ENCODE measurements at regions not wholly inside any gene's neighbourhood (a gene's known extent, or its start where the extent isn't known, plus 50 kb on each side); places are given as distances from the start of the nearest gene placed in this dataset.
"Not testable (repeated sequence)": the region's sequence is repeated elsewhere in the genome, so short reads cannot be mapped to it uniquely, and the experiment has no call there.

GRCh38 chr1:163589735-163590134, 268.0 kb downstream of the NUF2 start:
- Histone ChIP-seq H3K9me3 (no peaks in the 10 kb centered on the region), H3K4me3 (no peak overlapping the region), H3K36me3 (no peaks in the 10 kb centered on the region), H3K27ac (no peak overlapping the region), H3K4me1 (no peaks in the 10 kb centered on the region), H3K27me3 (no peaks in the 10 kb centered on the region)
- DNase-seq: no peak
- TF ChIP-seq CTCF (IDR thresholded peaks at IDR 0.05) (no peak), POLR2A (IDR thresholded peaks at IDR 0.05) (no peak)

- H3K27me3 ChIP-seq, H3K9me3 ChIP-seq, H3K27ac ChIP-seq, DNase-seq, H3K36me3 ChIP-seq, H3K4me3 ChIP-seq, H3K4me1 ChIP-seq: not testable (repeated sequence)
Measured at GRCh38 chr1:163591131-163591530, 269.4 kb downstream of the NUF2 start.

DNA sequence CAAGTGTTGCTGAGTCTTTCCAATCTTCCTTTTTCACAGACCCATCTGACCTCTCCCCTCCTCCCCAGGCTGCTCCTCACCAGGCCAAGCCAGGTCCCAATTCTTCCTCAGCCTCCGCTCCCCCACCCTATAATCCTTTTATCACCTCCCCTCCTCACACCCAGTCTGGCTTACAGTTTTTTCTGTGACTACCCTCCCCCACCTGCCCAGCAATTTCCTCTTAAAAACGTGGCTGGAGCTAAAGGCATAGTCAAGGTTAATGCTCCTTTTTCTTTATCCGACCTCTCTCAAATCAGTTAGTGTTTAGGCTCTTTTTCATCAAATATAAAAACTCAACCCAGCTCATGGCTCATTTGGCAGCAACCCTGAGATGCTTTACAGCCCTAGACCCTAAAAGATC, 270.9 kb downstream of the NUF2 start:
- not testable (repeated sequence) for H3K27ac ChIP-seq, DNase-seq, H3K36me3 ChIP-seq

DNA sequence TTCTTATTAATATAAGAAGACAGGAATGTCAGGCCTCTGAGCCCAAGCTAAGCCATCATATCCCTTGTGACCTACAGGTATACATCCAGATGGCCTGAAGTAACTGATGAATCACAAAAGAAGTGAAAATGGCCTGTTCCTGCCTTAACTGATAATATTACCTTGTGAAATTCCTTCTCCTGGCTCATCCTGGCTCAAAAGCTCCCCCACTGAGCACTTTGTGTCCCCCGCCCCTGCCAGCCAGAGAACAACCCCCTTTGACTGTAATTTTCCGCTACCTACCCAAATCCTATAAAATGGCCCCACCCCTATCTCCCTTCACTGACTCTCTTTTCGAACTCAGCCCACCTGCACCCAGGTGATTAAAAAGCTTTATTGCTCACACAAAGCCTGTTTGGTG, 274.4 kb downstream of the NUF2 start:
- H3K36me3 ChIP-seq, DNase-seq, H3K9me3 ChIP-seq, H3K4me3 ChIP-seq, H3K27me3 ChIP-seq, H3K4me1 ChIP-seq, H3K27ac ChIP-seq: not testable (repeated sequence)

More for the DNA sequence above, 270.9 kb downstream of the NUF2 start:
- not testable (repeated sequence) for H3K27me3 ChIP-seq, H3K4me3 ChIP-seq, H3K4me1 ChIP-seq, H3K9me3 ChIP-seq

GRCh38 chr1:163596541-163597258, 274.9 kb downstream of the NUF2 start:
- Histone ChIP-seq H3K4me1 (no peaks in the 10 kb centered on the region), H3K27ac (no peak overlapping the region), H3K9me3 (no peaks in the 10 kb centered on the region), H3K36me3 (no peaks in the 10 kb centered on the region), H3K27me3 (no peaks in the 10 kb centered on the region), H3K4me3 (no peak overlapping the region)
- no peak for DNase-seq
- TF ChIP-seq CTCF (IDR thresholded peaks at IDR 0.05): no peak
- TF ChIP-seq POLR2A (IDR thresholded peaks at IDR 0.05): no peak

GRCh38 chr1:163604321-163604720, 282.6 kb downstream of the NUF2 start:
- H3K4me3 ChIP-seq: no peak overlapping the region
- no peaks in the 10 kb centered on the region for H3K4me1 ChIP-seq
- H3K9me3 ChIP-seq: no peaks in the 10 kb centered on the region
- H3K27me3 ChIP-seq: no peaks in the 10 kb centered on the region
- TF ChIP-seq CTCF (IDR thresholded peaks at IDR 0.05) (no peak), POLR2A (IDR thresholded peaks at IDR 0.05) (no peak)
- H3K27ac ChIP-seq: no peak overlapping the region
- DNase-seq: no peak
- H3K36me3 ChIP-seq: no peaks in the 10 kb centered on the region

GRCh38 chr1:163604896-163605295, 283.1 kb downstream of the NUF2 start:
- no peak for DNase-seq
- Histone ChIP-seq H3K27me3 (no peaks in the 10 kb centered on the region), H3K4me3 (no peak overlapping the region), H3K36me3 (no peaks in the 10 kb centered on the region), H3K4me1 (no peaks in the 10 kb centered on the region), H3K9me3 (no peaks in the 10 kb centered on the region), H3K27ac (no peak overlapping the region)
- no peak for TF ChIP-seq POLR2A (IDR thresholded peaks at IDR 0.05)
- TF ChIP-seq CTCF (IDR thresholded peaks at IDR 0.05): no peak

All from Peyer's patch (tissue), 4 donors.